GM19023 (cell line): ENCODE measurements at regions not wholly inside any gene's neighbourhood (a gene's known extent, or its start where the extent isn't known, plus 50 kb on each side); places are given as distances from the start of the nearest gene placed in this dataset.
"Not testable (repeated sequence)": the region's sequence is repeated elsewhere in the genome, so short reads cannot be mapped to it uniquely, and the experiment has no call there.

Experiments
- ATAC-seq: cut with Tn5 transposase; IDR thresholded peaks from one replicate; pipeline ENCODE4 v1.9.1; 2021; ENCODE audit warnings: mild to moderate bottlenecking, moderate library complexity; ENCODE audit not compliant: unreplicated experiment

- ATAC-seq = no peak
Measured at GRCh38 chr22:48423481-48423911, 1404.2 kb downstream of the BRD1 start.

GRCh38 chr22:48422900-48423480, 1404.7 kb downstream of the BRD1 start:
- ATAC-seq = no peak

GRCh38 chr22:48418831-48419230, 1408.8 kb downstream of the BRD1 start:
- ATAC-seq = no peak

- no peak for ATAC-seq
Measured at GRCh38 chr22:48417225-48418070, 1410.2 kb downstream of the BRD1 start.

GRCh38 chr22:48416396-48417224, 1411.1 kb downstream of the BRD1 start:
- no peak for ATAC-seq

- ATAC-seq = no peak
Measured at GRCh38 chr22:48415520-48415919, 1412.2 kb downstream of the BRD1 start.

GRCh38 chr22:48414651-48415050, 1413.0 kb downstream of the BRD1 start:
- ATAC-seq = no peak

- not testable (repeated sequence) for ATAC-seq
Measured at GRCh38 chr22:48412931-48413330, 1414.7 kb downstream of the BRD1 start.

- ATAC-seq = no peak
Measured at GRCh38 chr22:48410536-48410935, 1417.1 kb downstream of the BRD1 start.

- ATAC-seq = no peak
Measured at GRCh38 chr22:48407256-48407955, 1420.3 kb downstream of the BRD1 start.

- ATAC-seq = no peak
Measured at GRCh38 chr22:48406161-48406560, 1421.5 kb downstream of the BRD1 start.

GRCh38 chr22:48405741-48406140, 1421.9 kb downstream of the BRD1 start:
- ATAC-seq = no peak

GRCh38 chr22:48404801-48405447, 1422.7 kb downstream of the BRD1 start:
- ATAC-seq = no peak

- ATAC-seq = no peak
Measured at GRCh38 chr22:48403521-48404403, 1423.9 kb downstream of the BRD1 start.

- ATAC-seq = no peak
Measured at GRCh38 chr22:48402591-48403031, 1425.1 kb downstream of the BRD1 start.

- ATAC-seq = not testable (repeated sequence)
Measured at GRCh38 chr22:48401523-48401922, 1426.2 kb downstream of the BRD1 start.

- no peak for ATAC-seq
Measured at GRCh38 chr22:48398181-48398905, 1429.3 kb downstream of the BRD1 start.

- no peak for ATAC-seq
Measured at GRCh38 chr22:48397531-48398180, 1430.0 kb downstream of the BRD1 start.
